Activated CD8-positive, alpha-beta memory T cell treated with anti-CD3 and anti-CD28 coated beads, Interleukin-2, amount 50 U/mL, for 48 hours (primary cell): ENCODE measurements at regions not wholly inside any gene's neighbourhood (a gene's known extent, or its start where the extent isn't known, plus 50 kb on each side); places are given as distances from the start of the nearest gene placed in this dataset.

Experiments used
- DNase-seq: peaks from one replicate; pipeline ENCODE4 v3.0.0-alpha.2; 2020

DNA sequence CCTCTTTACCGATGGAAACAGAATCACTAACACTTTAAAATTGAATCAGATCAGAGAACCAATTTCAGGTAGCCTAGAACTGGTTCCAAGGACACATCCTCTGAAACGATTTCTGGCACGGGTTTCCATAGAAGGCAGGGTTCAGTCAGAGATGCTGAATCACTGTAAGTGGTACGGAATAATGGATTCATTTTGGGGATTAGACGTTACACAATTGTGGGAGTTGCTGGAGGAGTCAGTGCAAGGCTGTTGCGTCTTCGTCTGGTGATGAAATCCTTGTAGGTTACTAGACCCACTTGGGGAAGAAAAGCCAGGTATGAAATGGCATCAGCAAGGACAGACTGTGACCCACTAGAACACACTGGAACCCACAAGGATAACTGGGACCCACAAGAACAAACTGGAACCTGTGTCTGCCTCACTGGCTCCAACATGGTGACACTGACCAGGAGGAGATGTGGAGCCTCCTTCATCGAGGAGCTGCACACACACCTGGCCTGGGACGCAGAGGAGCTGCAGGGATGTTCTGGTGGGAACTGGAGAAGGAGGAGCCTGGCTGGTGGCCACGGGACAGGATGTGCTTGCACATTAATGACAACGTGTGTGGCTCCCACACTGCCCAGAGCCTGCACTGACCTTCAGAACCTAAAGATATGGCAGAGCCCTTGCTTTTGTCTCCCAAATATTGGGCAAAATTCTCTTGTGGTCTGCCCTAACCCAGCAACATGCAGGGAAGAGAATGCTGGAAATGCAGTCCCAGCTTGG, 105.1 kb downstream of the TRAPPC11 start:
- DNase-seq: no peak

DNA sequence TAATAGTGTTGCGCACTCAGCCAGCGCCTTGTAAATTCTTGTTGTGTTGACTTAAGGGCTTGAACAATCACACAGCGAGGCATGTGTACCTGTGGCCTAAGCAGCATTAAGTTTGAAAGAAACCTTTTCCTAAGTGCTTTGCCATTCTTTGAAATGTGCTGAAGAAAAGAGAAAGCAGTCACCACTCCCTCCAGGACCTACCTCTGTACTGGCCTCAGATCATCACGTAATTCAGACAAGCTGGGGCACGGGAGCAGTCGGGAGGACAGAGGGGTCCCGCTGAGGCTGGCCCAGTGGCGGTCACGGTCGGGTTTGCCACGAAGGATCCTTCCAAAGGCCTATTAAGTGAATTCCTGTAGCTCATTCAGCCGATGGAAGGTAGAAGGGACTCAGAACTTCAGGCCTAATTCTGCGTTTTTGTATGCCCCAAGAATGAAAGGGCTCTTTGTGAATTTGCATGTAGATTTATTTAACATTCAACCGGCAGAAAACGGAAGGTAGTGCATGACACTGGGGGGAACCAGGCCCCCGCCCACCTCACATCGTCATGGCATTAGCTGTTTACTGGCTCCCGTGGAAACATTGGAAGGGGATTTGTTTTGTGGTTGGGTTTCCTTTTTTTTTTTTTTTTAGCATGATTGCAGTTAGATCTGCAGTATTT, 106.3 kb downstream of the TRAPPC11 start:
- no peak for DNase-seq

DNA sequence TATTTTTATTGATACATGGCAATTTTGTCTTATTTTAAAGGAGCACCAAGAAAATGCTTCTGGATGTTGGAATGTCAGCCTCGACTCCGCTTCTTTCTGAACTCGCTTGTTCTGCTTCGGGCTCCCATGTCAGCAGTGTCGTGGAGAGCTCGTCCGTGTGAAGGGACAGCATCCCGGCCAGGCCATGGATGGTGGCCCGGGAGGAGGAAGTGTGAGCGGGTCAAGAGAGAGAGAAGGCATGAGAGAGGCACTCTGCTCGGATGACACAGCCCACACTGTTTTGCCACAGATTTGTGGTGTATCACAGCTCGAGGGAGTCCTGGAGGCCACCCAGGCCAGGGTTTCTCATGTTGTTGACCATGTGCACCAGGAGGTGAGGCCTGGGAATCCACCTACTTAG, 107.0 kb downstream of the TRAPPC11 start:
- no peak for DNase-seq

DNA sequence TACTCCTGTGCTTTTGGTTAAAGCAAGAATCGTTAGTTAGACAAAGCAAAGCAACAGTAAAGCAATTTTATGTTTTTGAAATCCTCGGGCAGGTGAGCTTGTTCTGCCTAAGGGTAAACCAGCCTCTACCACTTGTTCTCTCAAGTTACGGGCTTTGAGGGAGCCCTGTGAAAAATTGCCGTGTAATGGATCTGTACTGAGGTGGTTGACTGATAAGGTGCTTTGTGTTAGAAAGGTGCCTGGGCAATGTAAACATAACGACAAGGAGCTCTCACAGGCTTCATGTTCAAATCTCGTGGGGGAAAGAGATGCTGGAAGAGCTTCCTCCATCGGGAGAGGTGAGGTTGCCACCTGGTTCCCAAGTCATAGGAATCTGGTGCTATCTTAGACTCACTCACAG, 111.8 kb downstream of the TRAPPC11 start:
- no peak for DNase-seq

DNA sequence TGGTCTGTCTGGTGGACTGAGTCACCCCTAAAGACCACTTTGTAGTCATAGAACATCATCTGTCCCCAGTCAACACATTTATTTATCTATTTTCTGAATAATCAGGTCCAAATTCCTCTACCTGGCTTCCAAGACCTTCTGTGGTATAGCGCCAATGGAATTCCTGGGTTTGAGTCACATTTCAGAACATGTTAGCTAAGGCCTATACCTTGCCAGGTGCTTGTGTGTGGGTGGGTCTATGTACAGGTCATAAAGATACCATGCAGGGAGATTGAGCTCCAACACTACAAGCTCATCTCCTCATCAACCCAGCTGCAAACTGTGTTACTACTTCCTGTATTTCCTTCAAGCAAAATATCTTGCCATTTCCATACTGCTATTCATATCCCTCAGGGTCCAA, 113.3 kb downstream of the TRAPPC11 start:
- DNase-seq: no peak

DNA sequence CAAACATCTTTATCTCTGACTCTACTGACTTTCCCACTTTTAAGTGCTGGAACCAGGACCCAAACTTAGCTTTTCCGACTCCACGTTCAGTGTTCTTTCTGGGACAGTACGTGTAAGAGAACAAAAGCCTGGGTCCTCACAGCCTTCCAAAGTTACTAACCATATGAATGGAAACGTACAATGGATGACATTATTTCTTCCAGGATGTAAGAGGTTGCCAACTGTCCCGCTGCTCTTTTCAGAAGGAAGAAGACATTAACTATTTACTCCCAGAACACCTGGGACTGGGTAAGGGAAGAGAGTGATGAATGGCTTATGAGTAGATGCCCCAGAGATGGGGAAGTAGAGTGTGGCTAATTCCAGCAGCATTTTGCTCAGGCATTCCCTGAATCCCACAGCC, 114.7 kb downstream of the TRAPPC11 start:
- no peak for DNase-seq

DNA sequence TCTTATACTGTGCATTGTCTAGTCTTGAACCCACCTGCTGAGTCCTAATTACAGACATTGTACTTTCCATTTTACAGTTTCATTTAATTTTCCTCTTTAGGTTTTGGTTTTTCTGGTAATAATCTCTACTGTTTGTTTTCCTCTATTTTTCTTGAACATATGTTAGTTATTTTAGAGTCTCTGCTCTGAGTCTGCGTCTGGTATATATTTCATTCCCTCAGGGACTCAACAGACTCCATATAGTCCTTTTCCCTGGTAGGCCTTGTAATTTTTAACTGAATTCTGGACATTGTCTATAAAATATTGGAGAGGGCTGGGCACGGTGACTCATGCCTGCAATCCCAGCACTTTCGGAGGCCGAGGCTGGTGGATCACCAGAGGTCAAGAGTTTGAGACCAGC, 121.8 kb upstream of the STOX2 start:
- DNase-seq: no peak

DNA sequence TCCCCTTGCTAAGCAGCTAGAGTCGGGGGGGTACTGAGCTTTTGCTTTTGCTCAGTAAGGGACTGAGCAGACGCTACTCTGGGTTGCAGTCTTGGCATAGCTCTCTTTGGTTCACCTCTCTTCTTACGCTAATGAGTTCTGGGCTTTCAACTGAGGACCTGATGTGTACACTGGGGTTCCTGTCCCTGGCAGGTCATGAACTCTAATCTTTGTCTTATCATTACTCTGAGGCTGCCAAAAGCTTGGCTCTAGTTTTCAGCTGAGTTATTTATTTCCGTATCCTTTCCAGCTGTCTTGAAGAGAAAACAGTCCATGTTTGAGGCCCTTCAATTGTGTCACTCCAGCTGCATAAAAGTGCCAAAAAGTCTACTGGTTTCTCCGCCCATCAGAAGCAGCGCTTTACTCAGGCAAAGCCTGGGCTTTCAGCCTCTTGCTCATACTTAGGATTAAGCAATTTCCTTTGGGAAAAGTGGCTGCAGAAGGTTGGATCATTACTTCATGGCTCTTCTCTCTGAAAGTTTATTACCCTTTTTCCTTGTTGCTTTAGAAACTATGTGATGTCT, 121.0 kb upstream of the STOX2 start:
- DNase-seq: no peak

DNA sequence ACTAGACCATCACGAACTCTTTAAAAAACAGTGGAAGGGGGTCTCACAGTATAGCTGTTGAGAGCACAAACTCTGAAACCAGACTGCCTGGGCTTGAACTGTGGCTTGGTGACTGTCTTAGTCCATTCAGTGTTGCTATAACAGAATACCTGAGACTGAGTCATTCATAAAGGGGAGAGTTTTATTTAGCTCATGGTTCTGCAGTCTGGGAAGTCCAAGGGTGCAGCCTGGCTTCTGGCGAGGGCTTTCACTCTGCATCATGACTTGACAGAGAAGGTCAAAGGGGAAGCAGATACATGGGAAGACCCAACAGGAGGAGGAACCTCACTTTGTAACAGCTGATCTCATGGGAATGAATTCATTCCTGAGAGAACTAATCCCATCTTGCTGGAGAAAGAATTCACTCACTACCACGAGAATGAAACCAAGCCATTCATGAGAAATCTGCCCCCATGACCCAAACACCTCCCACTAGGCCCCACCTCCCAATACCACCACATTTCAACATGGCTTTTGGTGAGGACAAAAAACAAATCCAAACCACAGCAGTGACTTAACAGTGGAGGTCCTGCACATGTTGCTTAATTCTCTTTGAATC, 116.7 kb upstream of the STOX2 start:
- no peak for DNase-seq

DNA sequence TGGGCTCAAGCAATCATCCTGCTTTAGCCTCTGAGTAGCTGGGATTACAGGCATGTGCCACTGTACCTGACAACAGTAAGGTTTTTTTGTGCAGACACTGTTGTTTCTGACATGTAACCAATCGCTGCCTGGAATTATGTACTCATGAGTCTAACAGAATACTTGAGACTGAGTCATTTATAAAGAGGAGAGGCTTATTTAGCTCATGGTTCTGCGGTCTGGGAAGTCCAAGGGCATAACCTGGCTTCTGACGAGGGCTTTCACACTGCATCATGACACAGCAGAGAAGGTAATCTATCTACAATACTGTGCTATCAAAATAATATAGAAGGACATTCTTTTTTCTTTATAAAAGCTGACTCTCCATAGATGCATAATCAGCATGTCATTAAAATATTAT, 115.5 kb upstream of the STOX2 start:
- no peak for DNase-seq

DNA sequence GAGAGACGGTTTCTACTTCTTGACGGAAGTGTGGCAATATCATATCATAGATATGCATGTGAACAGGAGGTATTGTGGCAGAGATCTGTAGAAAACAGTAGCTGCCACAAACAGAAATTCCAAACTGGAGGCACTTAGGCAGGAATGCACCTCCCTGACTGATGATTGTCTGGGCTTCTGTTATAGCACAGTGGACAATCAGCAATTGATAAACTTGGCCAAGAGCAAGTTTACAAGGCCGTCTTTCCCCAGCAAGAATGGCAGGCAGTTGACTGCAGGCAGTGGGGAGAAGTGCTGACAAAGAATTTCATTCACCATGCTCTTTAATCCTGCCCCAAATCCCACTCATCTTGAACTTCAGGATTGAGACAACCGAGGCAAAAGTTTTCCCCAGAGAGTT, 114.4 kb upstream of the STOX2 start:
- DNase-seq: no peak

DNA sequence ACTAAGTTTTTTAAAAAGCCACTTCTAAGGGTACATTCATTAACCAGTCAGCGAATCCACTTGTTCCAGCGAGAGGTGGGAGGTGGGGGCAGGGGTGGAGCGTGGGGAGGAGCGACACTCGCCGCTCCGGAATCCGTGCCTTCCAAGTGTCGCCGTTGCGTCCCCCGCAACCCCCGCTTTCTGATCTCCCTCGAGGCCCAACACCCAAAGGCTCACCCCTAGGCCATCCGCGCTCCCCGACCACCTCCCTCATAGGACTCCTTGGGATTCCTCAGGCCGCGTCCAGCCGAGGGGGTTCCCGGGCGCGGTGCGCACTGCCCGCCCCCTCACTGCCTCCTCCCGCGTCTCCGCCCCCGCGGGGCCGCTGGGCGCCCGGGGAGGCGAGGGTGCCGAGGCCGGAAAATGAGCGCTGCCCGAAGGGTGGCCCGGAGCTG, 108.1 kb upstream of the STOX2 start:
- DNase-seq: peak; percentile 51

DNA sequence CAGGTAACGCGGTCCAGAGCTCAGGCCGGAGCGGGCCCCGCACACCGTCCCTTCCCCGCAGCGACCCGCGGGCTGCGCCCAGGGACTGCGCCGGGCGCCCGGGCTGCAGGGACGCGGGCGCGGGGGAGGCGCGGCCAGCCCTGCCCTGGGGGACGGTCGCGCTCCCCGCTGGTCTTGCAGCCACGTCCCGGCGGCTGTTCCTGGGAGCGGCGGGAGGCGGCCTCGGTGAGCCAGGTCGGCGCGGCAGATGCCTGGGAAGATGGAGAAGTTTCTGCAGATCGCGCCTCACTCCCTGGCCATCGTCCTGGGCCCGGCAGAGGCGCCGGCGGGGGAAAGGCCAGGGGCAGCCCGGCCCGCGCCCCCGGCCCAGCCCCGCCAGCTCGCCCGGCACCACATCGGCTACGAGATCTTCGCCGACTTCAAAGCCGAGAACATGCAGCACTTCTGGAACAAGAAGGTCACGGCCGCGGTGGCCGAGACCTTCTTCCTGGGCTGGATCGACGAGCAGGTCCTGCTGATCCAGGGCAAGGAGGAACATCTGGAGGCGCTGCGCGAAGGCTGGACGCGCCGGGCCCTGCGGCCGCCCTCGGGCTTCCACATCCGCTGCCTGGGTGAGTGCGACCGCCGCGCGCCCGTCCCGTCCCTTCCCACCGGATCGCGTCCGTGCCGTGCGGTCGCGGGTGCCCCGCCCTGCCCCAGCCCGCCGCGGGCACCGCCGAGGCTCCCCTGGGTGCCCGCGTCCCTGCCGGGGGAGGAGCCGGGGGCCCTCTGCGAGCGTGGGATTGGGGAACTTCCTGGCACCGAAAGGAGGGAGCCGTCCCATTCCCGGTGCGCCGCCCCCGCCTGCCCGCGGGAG, 107.4 kb upstream of the STOX2 start:
- peak; percentile 56 for DNase-seq

DNA sequence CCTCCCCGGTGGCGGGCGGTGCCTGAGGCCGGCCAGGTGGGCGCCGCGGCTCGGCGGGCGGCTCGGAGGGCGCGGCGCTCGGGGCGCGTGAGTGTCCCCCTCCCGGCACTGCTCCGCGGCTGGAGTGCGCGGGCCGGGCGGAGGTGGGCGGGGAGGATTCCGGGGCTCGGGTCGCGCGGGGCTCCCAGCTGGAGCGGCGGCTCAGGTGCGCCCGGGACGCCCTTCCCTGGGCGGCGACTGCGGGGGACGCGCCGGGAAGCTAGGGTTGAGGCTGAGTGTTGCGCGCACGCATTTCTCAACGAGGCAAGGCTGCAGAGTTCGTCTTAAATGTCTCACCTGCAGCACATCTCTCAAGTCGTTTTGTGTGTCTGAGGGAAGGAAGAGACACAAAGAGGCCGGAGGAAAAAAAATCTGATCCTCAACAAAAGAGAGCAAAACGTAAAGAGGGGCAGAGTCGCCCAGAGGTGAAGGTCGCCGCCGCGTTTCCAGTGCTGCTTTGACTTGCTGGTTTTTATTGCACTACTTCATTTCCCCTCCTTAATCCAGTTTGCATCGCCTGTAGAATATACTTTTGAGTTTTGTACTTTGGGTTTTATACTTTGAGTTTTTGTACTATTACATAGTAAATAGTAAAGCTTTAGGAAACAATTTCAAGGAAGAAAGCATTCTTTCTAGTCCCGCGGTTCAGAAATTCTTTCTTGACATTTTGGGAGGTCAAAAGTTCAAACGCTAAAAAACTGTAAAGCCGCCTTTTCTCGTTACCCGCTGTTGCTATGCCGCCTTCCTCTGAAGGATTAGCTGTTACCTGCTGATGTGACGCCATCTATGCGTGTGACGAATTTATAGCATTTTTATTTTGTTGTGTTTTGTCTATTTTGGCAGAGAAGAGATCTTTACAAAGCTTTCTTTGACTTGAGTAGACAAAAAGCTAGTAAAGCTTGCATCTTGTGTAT, 106.5 kb upstream of the STOX2 start:
- DNase-seq: no peak

DNA sequence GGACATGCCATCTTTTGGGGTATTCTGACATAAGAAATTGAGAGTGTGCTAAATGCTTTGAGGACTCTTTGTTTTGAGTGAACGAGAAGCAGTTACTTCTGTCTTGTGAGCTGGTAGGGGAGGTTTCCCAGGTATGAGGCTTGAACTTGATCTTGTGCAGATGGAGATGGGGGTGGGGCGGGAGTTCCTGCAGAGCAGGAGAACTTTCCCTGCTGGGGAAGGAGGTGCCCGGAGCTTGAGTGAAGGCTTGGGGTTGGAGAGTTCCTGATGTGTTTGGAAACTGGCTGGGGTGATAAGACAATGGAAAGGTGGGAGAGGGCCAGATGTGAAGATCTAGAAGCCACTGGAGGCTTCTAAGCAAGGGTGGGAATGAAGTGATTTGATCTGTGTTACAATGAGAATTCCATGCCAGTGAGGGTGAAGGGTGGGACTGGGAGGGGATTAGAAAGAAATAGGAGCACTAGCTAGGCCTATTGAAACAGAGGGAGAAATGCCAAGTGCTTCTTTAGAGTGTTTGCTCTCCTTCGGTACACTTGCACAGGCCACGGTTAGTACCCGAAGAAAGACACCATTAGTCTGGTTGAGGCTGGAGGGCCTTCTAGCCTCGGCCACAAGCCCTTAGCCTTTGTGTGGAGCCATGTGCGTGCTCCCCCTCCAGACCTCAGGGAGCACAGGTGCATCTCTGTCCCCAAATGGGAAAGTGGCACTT, 103.5 kb upstream of the STOX2 start:
- no peak for DNase-seq

DNA sequence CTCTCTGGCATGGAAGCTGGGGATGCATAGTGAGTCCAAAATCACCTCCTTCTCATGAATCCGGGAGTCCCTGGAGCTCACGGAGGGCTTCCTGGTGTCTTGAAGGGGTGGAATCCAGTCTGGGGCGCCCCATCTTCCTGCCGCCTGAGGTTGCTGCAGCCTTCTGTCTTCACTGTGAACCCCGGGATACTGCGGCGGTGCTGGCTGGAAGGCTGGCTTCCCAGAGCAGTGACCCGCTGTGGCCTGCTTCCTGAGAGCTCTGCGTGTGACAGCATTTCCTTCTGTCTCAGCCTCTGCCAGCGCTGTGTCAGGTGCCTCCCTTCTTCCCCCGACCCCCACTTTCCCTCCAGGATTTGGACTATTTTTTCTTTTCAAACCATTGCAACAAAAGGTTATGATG, 98.8 kb upstream of the STOX2 start:
- no peak for DNase-seq

DNA sequence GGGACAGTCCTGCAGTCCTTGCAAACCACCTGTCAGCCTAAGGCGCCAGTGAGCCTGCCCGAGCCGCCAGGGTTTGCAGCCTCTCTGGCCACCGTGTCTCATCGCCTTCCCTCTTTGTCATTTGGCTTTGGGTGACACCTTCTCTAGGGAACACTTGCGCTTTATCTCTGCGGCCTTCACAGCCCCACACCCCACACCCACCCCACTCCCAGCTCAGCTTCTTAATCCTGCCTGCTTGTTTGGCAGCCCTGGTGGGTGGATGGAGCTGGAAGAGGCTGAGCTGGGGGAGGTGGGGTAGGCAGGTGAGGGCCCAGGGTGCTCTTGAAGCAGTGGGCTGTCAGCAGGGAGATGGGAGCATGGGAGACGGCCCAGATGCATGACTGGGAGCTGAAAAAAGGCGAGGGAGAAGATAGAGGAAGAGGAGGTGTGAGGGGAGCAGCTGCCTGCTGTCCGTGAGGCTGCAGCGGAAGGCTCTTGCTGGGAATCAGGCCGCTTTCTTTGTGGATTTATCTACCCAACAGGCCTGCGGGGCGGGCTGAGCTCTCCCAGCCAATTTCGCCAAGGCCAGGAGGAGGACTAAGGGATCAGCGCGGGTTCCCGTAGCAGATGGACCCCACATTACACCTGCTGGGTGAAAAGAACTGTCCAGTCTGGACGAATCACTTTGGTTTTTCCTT, 97.5 kb upstream of the STOX2 start:
- DNase-seq: no peak

DNA sequence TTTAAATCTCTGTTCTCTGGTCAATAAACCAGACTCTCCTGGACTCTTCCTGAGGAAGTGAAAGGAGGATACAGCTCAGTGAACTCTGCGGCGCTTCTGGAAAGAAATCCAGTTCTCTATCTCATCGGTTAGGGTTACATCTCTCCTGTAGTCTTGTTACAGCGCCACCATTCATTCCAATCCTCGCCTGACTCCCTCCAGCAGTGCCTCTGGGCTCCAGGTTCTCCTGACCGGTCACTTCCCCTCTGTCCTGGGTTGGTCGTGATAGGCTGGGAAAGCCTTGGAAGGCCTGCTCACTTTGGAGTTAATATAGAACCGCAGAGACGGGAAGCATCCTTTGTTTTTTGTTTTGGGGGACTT, 97.0 kb upstream of the STOX2 start:
- no peak for DNase-seq

DNA sequence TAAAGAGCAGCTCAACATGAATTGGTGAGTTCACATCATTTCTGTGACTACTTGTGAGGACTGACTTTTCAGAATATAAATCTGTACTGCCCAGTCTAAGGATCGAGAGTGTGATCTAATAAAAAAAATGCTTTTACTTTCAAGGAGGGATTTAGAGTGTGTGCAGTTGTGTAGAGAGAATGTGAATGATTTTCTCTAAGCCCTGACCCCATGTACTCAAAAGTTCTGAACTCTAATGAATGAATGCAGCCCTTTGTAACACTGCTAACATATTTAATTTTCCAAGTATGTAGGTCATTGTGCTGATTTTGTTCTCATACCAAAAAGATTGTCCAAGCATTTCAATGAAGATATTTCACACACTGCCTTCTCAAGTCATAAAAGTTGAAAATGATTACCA, 92.5 kb upstream of the STOX2 start:
- DNase-seq: no peak

DNA sequence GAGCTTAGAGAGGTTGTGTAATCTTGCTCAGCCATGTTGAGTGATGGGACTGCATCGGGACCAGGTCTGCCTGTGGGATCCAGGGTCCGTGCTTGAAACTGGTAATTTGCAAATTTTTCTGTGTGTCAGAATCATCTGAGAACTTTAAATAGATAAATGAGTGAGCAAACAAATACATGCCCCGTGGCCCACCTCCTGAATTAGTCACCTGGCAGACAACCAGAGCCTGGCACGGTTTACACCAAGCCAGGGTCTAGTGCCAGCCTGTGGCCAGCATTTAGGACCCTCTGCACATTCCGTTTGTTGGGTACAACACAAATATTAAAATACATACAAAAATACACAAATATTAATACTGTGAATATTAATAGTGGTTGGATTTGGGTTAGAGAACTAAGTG, 90.6 kb upstream of the STOX2 start:
- no peak for DNase-seq

DNA sequence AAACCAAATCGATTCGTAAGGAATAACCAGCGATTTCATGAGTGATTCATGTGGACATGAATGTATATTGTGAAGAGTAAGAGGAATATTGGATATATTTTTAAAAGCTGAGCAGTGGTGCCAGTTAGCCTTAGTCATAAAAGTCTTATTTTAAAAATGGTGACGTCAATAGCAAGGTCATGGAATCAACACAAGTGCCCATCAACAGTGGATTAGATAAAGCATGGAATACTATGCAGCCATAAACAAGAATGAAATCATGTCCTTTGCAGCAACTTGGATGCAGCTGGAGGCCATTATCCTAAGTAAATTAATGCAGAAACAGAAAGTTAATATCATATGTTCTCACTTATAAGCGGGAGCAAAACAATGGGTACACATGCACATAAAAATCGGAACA, 89.0 kb upstream of the STOX2 start:
- DNase-seq: no peak
